ENCODE measurements at regions not wholly inside any gene's neighbourhood (a gene's known extent, or its start where the extent isn't known, plus 50 kb on each side); places are given as distances from the start of the nearest gene placed in this dataset.

GRCh38 chr10:10130686-10131085, 887.0 kb upstream of the CELF2 start:
- no peak for TF ChIP-seq POLR2A (IDR thresholded peaks at IDR 0.05; ENCODE audit: low read depth, low read length)
- no peak for TF ChIP-seq CTCF (IDR thresholded peaks at IDR 0.05; ENCODE audit: extremely low read depth in 1 of 2, insufficient read depth in 1 of 2, low read depth in 1 of 2, low read length in 2 of 2)
- TF ChIP-seq MYC (IDR thresholded peaks at IDR 0.05; ENCODE audit: low read depth, low read length), result no peak
- no peak for TF ChIP-seq POLR2AphosphoS5 (IDR thresholded peaks at IDR 0.05; ENCODE audit: insufficient read depth, low read depth, low read length)
- TF ChIP-seq, protein P1, sequence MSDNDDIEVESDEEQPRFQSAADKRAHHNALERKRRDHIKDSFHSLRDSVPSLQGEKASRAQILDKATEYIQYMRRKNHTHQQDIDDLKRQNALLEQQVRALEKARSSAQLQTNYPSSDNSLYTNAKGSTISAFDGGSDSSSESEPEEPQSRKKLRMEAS (IDR thresholded peaks at IDR 0.05; ENCODE audit: insufficient read depth, insufficient read length), result no peak
- TF ChIP-seq EZH2 (IDR thresholded peaks at IDR 0.05; ENCODE audit: borderline replicate concordance, low read depth, low read length, severe bottlenecking), result no peak

Measured in endothelial cell of umbilical vein (primary cell).